ENCODE measurements at regions not wholly inside any gene's neighbourhood (a gene's known extent, or its start where the extent isn't known, plus 50 kb on each side); places are given as distances from the start of the nearest gene placed in this dataset.
"Not testable (repeated sequence)": the region's sequence is repeated elsewhere in the genome, so short reads cannot be mapped to it uniquely, and the experiment has no call there.

DNA sequence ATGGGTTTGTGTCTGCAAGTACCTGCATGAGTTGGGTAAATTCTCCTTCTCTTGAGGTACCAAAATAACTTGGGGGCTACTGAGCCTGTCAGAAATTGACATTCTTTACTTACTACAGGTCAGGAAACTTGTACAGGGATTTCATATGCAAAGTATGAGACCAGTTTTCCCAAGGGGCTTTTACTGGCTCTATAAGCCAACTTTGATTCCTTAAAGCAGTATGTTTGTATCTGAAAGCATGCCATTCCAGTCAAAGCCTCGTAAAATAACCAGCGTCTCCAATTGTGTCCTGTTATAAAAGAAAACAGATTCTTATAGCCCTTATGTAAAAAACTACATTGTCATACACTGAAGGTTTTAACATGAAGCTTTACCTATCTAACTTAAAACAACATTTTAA is 90.2 kb downstream of the ZNF467 start:
- DNase-seq (ENCODE audit: low spot score), result no peak

DNA sequence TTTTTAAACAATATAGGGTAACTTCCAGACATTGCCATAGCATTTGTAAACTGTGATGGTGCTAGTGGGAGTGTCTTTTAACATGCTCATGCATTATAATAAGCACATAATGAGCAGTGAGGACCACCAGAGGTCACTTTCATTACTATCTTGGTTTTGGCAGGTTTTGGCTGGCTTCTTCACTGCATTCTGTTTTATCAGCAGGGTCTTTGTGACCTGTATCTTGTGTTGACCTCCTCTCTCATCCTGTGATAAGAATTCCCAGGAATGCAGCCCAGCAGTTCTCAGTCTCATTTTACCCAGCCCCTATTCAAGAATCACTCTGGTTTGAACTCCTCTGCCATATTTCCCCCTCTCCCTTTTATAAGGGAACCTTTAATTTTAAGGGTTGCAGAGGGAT is 91.3 kb downstream of the ZNF467 start:
- DNase-seq (ENCODE audit: low spot score), result no peak

DNA sequence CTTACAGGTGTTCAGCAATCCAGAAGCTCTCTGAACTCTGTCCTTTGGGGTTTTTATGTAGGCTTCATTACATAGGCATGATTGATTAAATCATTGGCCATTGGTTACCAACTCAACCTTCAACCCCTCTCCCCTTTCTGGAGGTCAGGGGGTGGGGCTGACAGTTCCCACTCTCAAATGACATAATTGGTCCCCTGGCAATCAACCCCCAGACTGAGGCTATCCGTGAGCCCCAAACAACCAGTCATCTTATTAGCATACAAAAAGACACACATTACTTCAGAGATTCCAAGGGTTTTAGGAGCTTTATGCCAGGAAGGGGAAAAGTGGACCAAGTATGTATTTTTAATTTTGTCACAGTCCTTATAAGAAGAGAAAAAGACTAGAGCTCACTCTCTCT is 92.1 kb downstream of the ZNF467 start:
- DNase-seq (ENCODE audit: low spot score), result no peak

GRCh38 chr7:149680331-149681025 is 92.9 kb downstream of the ZNF467 start:
- no peak for DNase-seq (ENCODE audit: low spot score)

GRCh38 chr7:149674728-149675385 is 98.5 kb downstream of the ZNF467 start:
- DNase-seq (ENCODE audit: low spot score), result not testable (repeated sequence)

DNA sequence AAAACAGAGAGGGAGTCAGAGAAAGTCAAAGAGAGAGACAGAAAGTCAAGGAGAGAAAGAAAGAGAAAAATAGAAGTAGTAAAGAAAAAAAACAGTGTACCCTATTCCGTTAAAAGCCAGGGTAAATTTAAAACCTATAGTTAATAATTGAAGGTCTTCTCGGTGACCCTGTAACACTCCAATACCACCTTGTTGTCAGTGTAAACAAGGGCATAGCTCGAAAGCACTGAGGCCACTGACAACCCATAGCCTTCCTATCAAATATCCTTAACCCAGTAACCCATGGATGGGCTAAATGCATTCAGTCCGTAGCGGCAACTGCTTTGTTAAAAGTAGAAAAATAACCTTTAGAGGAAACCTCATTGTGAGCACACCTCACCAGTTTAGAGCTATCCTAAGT is 100.4 kb downstream of the ZNF467 start:
- DNase-seq (ENCODE audit: low spot score), result no peak

GRCh38 chr7:149670288-149670687 is 103.1 kb downstream of the ZNF467 start:
- peak; percentile 34 for DNase-seq (ENCODE audit: low spot score)

DNA sequence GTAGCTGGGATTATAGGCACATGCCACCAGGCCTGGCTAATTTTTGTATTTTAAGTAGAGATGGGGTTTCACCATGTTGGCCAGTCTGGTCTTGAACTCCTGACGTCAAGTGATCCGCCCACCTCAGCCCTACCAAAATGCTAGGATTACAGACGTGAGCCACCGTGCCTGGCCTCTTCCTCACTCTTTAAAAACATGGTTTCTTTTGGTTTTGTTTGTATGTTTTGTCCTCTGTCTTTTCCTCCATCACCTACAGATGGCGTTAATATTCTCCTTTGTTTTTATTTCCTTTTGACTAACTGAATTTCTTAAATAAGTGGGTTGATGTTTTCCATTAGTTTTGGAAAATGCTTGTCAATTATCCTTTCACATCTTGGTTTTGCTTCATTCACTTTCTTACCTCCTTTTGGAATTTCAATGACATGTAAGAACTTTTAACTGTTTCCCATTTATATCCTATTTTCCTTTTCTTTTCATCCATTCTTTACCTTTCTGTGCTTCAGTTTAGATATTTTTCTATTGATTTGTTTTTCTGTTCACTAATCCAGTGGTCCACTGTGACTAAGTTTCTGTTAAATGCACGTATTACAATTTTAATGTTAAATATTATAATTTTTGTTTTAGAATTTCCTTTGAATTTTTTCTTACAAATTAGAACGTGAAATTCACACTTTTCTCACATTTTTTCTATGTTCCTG is 104.1 kb downstream of the ZNF467 start:
- DNase-seq (ENCODE audit: low spot score), result no peak

DNA sequence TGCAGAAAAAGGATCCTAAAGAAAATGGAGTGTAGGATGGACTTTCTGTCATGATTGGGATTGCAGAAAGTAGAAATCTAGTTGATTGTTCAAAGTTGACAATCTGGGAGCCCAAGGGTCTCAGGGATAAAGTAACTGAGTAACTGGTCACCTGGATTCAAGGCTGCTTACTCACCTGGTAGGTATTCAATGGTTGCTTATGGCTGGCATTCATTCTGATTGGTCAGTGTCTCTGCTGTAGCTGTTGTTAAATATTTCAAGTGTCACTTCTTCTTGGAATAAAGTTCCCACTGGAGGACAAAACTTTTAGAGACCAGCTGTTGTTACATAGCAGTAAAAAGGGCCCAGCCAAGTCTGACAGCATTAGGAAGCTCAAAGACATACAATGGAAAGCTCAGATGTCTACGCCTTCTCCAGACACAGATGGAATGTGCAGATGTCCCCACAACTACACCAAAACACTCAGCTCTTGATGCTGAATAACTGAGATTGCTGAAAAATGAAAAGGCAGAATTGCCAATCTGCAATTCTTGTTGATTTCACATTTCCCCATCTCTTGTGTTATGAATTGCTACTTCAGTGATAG is 106.9 kb downstream of the ZNF467 start:
- no peak for DNase-seq (ENCODE audit: low spot score)

GRCh38 chr7:149665618-149666017 is 107.8 kb downstream of the ZNF467 start:
- not testable (repeated sequence) for DNase-seq (ENCODE audit: low spot score)

DNA sequence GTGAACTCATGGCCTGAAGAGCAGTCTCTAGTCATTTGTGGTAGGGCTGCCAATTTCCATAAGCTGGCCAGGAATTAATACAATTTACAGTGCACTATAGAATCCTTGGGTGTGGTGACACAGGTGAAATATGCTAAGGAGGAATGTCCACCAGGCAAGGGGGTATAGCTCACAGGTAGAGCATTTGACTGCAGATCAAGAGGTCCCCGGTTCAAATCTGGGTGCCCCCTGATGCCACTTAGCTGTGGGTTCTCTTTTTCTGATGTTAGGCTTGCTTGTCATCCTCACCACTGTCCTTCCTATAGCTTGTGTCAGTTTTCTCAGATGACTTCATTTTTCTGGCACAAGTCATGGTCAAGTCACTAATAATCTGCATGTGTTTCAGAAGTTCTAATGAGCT is 108.7 kb downstream of the ZNF467 start:
- DNase-seq (ENCODE audit: low spot score), result no peak

- no peak for DNase-seq (ENCODE audit: low spot score)
Observed at GRCh38 chr7:149664176-149664575, 109.2 kb downstream of the ZNF467 start.

GRCh38 chr7:149662591-149663095 is 110.7 kb downstream of the ZNF467 start:
- peak; percentile 49 for DNase-seq (ENCODE audit: low spot score)

DNA sequence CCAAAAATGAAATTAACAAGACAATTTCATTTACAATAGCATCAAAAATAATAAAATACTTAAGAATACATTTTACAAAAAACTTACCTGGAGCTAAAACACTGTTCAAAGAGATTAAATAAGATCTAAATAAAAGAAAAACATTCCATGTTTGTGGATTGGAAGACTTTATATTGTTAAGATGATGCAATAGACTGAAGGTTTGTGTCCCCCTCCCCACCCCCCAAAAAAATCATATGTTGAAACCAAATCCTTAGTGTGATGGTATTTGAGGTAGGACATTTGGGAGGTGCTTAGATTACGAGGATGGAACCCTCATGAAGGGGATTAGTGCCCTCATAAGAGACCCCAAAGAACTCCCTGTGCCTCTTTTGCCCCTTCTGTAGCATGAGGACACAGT is 117.6 kb downstream of the ZNF467 start:
- DNase-seq (ENCODE audit: low spot score), result no peak

DNA sequence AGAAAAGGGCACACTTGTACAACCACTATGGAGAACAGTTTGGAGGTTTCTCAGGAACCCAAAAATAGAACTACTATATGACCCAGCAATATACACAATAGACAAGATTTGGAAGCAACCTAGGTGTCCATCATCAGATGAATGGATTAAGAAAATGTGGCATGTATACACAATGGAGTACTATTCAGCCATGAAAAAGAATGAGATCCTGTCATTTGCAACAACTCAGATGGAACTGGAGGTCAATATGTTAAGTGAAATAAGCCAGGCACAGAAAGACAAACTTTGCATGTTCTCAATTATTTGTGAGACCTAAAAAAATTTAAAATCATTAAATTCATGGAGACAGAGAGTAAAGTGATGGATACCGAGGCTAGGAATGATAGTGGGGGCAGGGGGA is 118.8 kb downstream of the ZNF467 start:
- no peak for DNase-seq (ENCODE audit: low spot score)

- not testable (repeated sequence) for DNase-seq (ENCODE audit: low spot score)
Observed at GRCh38 chr7:149650190-149650589, 123.2 kb downstream of the ZNF467 start.

GRCh38 chr7:149644754-149645153 is 128.6 kb downstream of the ZNF467 start:
- DNase-seq (ENCODE audit: low spot score), result no peak

- no peak for DNase-seq (ENCODE audit: low spot score)
Observed at GRCh38 chr7:149642589-149642988, 130.8 kb downstream of the ZNF467 start.

DNA sequence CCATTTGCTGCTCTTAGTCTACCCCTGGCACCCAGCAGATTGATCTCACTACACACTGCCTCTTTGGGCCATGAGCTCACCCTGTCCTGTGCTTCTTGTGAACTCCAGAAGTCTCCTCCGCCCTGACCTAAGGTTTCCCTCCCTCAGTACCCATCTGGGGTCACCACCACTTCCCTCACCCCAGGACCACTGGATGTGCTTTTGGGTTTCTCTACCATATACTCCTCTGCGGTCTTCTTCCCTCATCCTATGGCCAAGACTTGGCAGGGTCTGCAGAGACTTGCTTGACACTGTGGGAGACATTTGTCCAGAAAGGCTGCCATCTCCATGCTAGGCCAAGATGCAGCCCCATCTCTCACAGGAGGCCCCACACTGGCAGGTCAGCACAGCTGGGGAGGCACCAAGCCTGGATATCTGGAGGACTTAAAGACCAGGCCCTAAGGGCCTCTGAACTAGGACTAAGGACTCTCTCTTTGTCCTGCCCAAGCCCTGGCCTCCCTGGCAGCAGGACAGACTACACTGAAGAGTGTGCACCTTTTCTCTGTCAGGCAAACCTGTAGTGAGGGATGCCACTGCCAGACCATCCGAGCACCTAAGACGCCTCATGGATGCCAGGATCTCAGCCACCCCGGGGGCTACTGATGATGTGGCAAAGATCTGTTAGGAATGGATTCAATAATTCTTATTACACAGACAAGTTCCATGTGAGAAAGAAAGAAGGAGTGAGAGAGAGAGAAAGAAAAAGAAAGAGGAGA is 134.6 kb downstream of the ZNF467 start:
- no peak for DNase-seq (ENCODE audit: low spot score)

- DNase-seq (ENCODE audit: low spot score), result no peak
Observed at GRCh38 chr7:149637911-149638565, 135.3 kb downstream of the ZNF467 start.

Data from mucosa of gallbladder (tissue), 1 donor.